ENCODE measurements at regions not wholly inside any gene's neighbourhood (a gene's known extent, or its start where the extent isn't known, plus 50 kb on each side); places are given as distances from the start of the nearest gene placed in this dataset.

DNA sequence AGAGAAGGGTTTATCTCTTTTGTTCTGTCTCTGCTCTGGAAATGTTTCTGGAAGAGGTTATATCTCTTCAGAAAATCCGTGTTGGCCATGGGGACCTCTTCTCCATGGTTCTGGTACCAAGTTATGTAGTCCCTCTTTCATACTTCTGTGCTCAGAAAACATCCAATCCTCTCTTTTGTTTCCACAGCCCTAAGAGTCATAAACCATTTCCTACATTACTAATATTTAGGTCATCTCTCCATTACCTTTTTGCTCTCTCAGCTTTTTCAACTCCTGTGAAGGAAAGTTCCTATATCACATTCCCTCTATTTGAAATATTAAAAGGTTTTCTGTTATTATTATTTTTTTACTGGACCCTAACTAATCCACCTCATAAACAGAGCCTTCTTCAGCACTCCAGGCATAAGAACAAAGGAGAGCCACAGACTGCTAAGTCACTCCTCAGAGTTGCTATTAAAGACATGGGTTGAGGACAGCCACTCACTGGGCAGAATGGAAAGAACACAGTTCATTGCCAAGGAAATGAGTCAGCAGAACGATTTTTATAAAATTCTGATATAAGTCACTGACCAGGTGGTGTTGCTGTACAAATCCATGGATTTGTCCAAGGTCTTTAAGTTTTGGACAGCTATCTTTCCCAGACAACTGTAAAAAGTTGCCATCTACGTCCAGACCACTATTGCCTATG lies 122.4 kb upstream of the NPY2R start:
- TF ChIP-seq, protein P1, sequence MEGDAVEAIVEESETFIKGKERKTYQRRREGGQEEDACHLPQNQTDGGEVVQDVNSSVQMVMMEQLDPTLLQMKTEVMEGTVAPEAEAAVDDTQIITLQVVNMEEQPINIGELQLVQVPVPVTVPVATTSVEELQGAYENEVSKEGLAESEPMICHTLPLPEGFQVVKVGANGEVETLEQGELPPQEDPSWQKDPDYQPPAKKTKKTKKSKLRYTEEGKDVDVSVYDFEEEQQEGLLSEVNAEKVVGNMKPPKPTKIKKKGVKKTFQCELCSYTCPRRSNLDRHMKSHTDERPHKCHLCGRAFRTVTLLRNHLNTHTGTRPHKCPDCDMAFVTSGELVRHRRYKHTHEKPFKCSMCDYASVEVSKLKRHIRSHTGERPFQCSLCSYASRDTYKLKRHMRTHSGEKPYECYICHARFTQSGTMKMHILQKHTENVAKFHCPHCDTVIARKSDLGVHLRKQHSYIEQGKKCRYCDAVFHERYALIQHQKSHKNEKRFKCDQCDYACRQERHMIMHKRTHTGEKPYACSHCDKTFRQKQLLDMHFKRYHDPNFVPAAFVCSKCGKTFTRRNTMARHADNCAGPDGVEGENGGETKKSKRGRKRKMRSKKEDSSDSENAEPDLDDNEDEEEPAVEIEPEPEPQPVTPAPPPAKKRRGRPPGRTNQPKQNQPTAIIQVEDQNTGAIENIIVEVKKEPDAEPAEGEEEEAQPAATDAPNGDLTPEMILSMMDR (IDR thresholded peaks at IDR 0.05; ENCODE audit: low read depth, low read length) = no peak
- no peak for TF ChIP-seq EZH2phosphoT487 (IDR thresholded peaks at IDR 0.05; ENCODE audit: low read depth)
